ENCODE measurements at regions not wholly inside any gene's neighbourhood (a gene's known extent, or its start where the extent isn't known, plus 50 kb on each side); places are given as distances from the start of the nearest gene placed in this dataset.
A peak's percentile ranks its signal among the peaks of the same experiment; 100 is the strongest.

- no peak for TF ChIP-seq ETS1 (IDR thresholded peaks at IDR 0.05)
- no peak for TF ChIP-seq EZH2 (IDR thresholded peaks at IDR 0.05; ENCODE audit: low read depth, unreplicated experiment)
- TF ChIP-seq STAT1 (IDR thresholded peaks at IDR 0.05; ENCODE audit: unreplicated experiment): no peak
- TF ChIP-seq POLR2AphosphoS5 (IDR thresholded peaks at IDR 0.05; ENCODE audit: low read depth): no peak
- no peak for TF ChIP-seq REST (IDR thresholded peaks at IDR 0.05; ENCODE audit: unreplicated experiment)
These were observed 76.7 kb upstream of the SLCO1B1 start (continued) for GRCh38 chr12:21054334-21054733.

GRCh38 chr12:21065845-21066244 is 65.1 kb upstream of the SLCO1B1 start:
- no peaks in the 10 kb centered on the region for H3K4me1 Mint-ChIP-seq

More at GRCh38 chr12:21065845-21066244, 65.1 kb upstream of the SLCO1B1 start:
- H3K36me3 ChIP-seq (ENCODE audit: insufficient read depth): no peaks in the 10 kb centered on the region
- H3K27ac ChIP-seq (ENCODE audit: low read depth): no peak overlapping the region
- Mint-ChIP-seq H3K27ac (no peak overlapping the region), H3K4me3 (no peak overlapping the region), H3K27me3 (ENCODE audit: insufficient read depth, low read depth, poor library complexity) (peaks cover 1% of the 10 kb centered on the region), H3K9me3 (no peaks in the 10 kb centered on the region), H3K36me3 (ENCODE audit: low read depth) (no peaks in the 10 kb centered on the region)
- no peaks in the 10 kb centered on the region for H3K27me3 ChIP-seq (ENCODE audit: insufficient read depth)
- H2AFZ ChIP-seq: no peak overlapping the region
- no peaks in the 10 kb centered on the region for H3K9me2 ChIP-seq (ENCODE audit: insufficient read depth)
- peak; percentile 49 for DNase-seq (ENCODE audit: low spot score)
- peak; percentile 65 for ATAC-seq
- no peaks in the 10 kb centered on the region for H3K79me2 ChIP-seq (replicated peaks; ENCODE audit: insufficient read depth)
- no peak overlapping the region for H3K4me3 ChIP-seq
- H3F3A ChIP-seq (replicated peaks; ENCODE audit: low read depth): no peaks in the 10 kb centered on the region
- H4K20me1 ChIP-seq (replicated peaks; ENCODE audit: insufficient read depth): no peaks in the 10 kb centered on the region
- TF ChIP-seq CTCF (conservative IDR thresholded peaks at IDR 0.05; ENCODE audit: low read depth in 2 of 2): peak; percentile 68 to 74
- TF ChIP-seq EZH2phosphoT487 (IDR thresholded peaks at IDR 0.05; ENCODE audit: unreplicated experiment): no peak
- no peak for TF ChIP-seq STAT1 (IDR thresholded peaks at IDR 0.05; ENCODE audit: unreplicated experiment)
- H3K4me1 ChIP-seq (ENCODE audit: insufficient read depth): no peaks in the 10 kb centered on the region
- no peak overlapping the region for H3K4me2 ChIP-seq

Data from GM23338 (cell line).